Breast epithelium (tissue), 4 donors: ENCODE measurements at regions not wholly inside any gene's neighbourhood (a gene's known extent, or its start where the extent isn't known, plus 50 kb on each side); places are given as distances from the start of the nearest gene placed in this dataset.

Experiments used
- DNase-seq, 2 donors: peaks; one replicate each; pipeline ENCODE4 v3.0.0-alpha.2; 2019; ENCODE audit warnings: low spot score in 2 of 2
- H3K27ac ChIP-seq, 2 donors: fragments of 200-600 bp; sonication (generic) in 1 of 2; one replicate each; pipeline ENCODE4 v1.5.1; 2016 to 2019; ENCODE audit warnings: mild to moderate bottlenecking in 1 of 2
- H3K27me3 ChIP-seq, 2 donors: fragments of 200-600 bp; sonication (generic) in 1 of 2; one replicate each; pipeline versions ENCODE4 v1.5.1 to v1.6.0; 2017 to 2019; ENCODE audit warnings: control low read depth in 1 of 2, mild to moderate bottlenecking in 1 of 2
- H3K36me3 ChIP-seq: fragments of 200-600 bp; one replicate; pipeline ENCODE4 v1.5.1; 2019
- H3K4me1 ChIP-seq, 2 donors: fragments of 200-600 bp; sonication (generic); one replicate each; pipeline ENCODE4 v1.5.1; 2016 to 2019; ENCODE audit warnings: control low read depth in 1 of 2
- H3K4me3 ChIP-seq, 3 donors: fragments of 200-600 bp; sonication (generic); 1 replicate in 2 of 3; 2 replicates in 1 of 3; pipeline ENCODE4 v1.5.1; 2016 to 2019; ENCODE audit warnings: mild to moderate bottlenecking in 3 of 3, moderate library complexity in 2 of 3
- H3K9me3 ChIP-seq, 2 donors: fragments of 200-600 bp; sonication (generic) in 1 of 2; one replicate each; pipeline ENCODE4 v1.5.1; 2016 to 2019; ENCODE audit warnings: control low read depth in 1 of 2
- CTCF ChIP-seq, 3 donors: fragments of 450-650 bp; IDR thresholded peaks; one replicate each; pipeline ENCODE4 v1.5.1; 2016 to 2017; ENCODE audit warnings: antibody characterized with exemption in 3 of 3, mild to moderate bottlenecking in 3 of 3, moderate library complexity in 3 of 3
- POLR2A ChIP-seq: fragments of 450-650 bp; IDR thresholded peaks from one replicate; pipeline ENCODE4 v1.6.1; 2016; ENCODE audit warnings: antibody characterized with exemption, mild to moderate bottlenecking, moderate library complexity
- POLR2AphosphoS5 ChIP-seq, 3 donors: sonication (generic); formaldehyde crosslinking; IDR thresholded peaks; one replicate each; pipeline ENCODE4 v1.6.1; 2017; ENCODE audit warnings: antibody characterized with exemption in 3 of 3
- intact Hi-C: fragments of 100-400 bp; cut with DNase I; formaldehyde crosslinking; loops from one replicate; pipeline ENCODE4 v1.15.1; 2023; ENCODE audit warnings: low total_unique reads

GRCh38 chr4:119709418-119709817 lies 80.8 kb upstream of the PDE5A start:
- no peak for DNase-seq
- no peaks in the 10 kb centered on the region for H3K9me3 ChIP-seq
- H3K27ac ChIP-seq = no peak overlapping the region
- no peaks in the 10 kb centered on the region for H3K27me3 ChIP-seq
- intact Hi-C loops = no loop called here
- H3K4me1 ChIP-seq = no peaks in the 10 kb centered on the region
- H3K4me3 ChIP-seq = no peak overlapping the region
- TF ChIP-seq POLR2A (no peak), POLR2AphosphoS5 (IDR thresholded peaks at IDR 0.05) (no peak), CTCF (IDR thresholded peaks at IDR 0.05) (no peak)
- H3K36me3 ChIP-seq = no peaks in the 10 kb centered on the region

GRCh38 chr4:119707336-119707735 lies 78.7 kb upstream of the PDE5A start:
- Histone ChIP-seq H3K4me1 (no peaks in the 10 kb centered on the region), H3K36me3 (no peaks in the 10 kb centered on the region), H3K27ac (no peak overlapping the region), H3K27me3 (no peaks in the 10 kb centered on the region), H3K4me3 (no peak overlapping the region), H3K9me3 (no peaks in the 10 kb centered on the region)
- DNase-seq = no peak
- intact Hi-C loops = no loop called here
- TF ChIP-seq CTCF (IDR thresholded peaks at IDR 0.05) (no peak), POLR2A (no peak), POLR2AphosphoS5 (IDR thresholded peaks at IDR 0.05) (no peak)

GRCh38 chr4:119706804-119707203 lies 78.2 kb upstream of the PDE5A start:
- no peak for DNase-seq
- H3K4me1 ChIP-seq = no peaks in the 10 kb centered on the region
- TF ChIP-seq CTCF (IDR thresholded peaks at IDR 0.05) = no peak
- TF ChIP-seq POLR2A = no peak
- no peak for TF ChIP-seq POLR2AphosphoS5 (IDR thresholded peaks at IDR 0.05)
- no peak overlapping the region for H3K4me3 ChIP-seq
- intact Hi-C loops = no loop called here
- no peaks in the 10 kb centered on the region for H3K36me3 ChIP-seq
- H3K9me3 ChIP-seq = no peaks in the 10 kb centered on the region
- no peaks in the 10 kb centered on the region for H3K27me3 ChIP-seq
- no peak overlapping the region for H3K27ac ChIP-seq

GRCh38 chr4:119697887-119698393 lies 69.3 kb upstream of the PDE5A start:
- no peak for DNase-seq
- intact Hi-C loops = no loop called here
- TF ChIP-seq CTCF (IDR thresholded peaks at IDR 0.05) (no peak), POLR2AphosphoS5 (IDR thresholded peaks at IDR 0.05) (no peak), POLR2A (no peak)

GRCh38 chr4:119696963-119697362 lies 68.4 kb upstream of the PDE5A start:
- H3K4me3 ChIP-seq = no peak overlapping the region
- no peaks in the 10 kb centered on the region for H3K36me3 ChIP-seq
- no peaks in the 10 kb centered on the region for H3K9me3 ChIP-seq
- H3K4me1 ChIP-seq = no peaks in the 10 kb centered on the region
- intact Hi-C loops = no loop called here
- H3K27ac ChIP-seq = no peak overlapping the region
- no peaks in the 10 kb centered on the region for H3K27me3 ChIP-seq
- no peak for DNase-seq
- TF ChIP-seq CTCF (IDR thresholded peaks at IDR 0.05) = no peak
- TF ChIP-seq POLR2A = no peak

More at GRCh38 chr4:119697887-119698393, 69.3 kb upstream of the PDE5A start:
- H3K36me3 ChIP-seq = no peaks in the 10 kb centered on the region
- H3K4me1 ChIP-seq = no peaks in the 10 kb centered on the region
- H3K9me3 ChIP-seq = no peaks in the 10 kb centered on the region
- no peak overlapping the region for H3K4me3 ChIP-seq
- H3K27me3 ChIP-seq = no peaks in the 10 kb centered on the region
- H3K27ac ChIP-seq = no peak overlapping the region
